DMS79 treated with DMSO at 0.1 percent for 48 hours (cell line): ENCODE measurements at regions not wholly inside any gene's neighbourhood (a gene's known extent, or its start where the extent isn't known, plus 50 kb on each side); places are given as distances from the start of the nearest gene placed in this dataset.
"Not testable (repeated sequence)": the region's sequence is repeated elsewhere in the genome, so short reads cannot be mapped to it uniquely, and the experiment has no call there.

Experiments
- DNase-seq: peaks from one replicate; lab custom pipeline; 2025; lab: John Stamatoyannopoulos, UW

DNA sequence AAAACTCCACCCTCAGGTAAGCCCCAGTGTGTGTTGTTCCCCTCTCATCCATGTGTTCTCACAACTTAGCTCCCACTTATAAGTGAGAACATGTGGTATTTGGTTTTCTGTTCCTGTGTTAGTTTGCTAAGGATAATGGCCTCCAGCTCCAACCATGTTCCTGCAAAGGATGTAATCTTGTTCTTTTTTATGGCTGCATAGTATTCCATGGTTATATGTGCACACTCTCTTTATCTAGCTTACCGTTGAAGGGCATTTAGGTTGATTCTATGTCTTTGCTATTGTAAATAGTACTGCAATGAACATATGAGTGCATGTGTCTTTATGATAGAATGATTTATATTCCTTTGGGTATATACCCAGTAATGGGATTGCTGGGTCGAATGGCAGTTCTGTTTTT, 124.4 kb upstream of the RANBP3L start:
- DNase-seq = not testable (repeated sequence)

DNA sequence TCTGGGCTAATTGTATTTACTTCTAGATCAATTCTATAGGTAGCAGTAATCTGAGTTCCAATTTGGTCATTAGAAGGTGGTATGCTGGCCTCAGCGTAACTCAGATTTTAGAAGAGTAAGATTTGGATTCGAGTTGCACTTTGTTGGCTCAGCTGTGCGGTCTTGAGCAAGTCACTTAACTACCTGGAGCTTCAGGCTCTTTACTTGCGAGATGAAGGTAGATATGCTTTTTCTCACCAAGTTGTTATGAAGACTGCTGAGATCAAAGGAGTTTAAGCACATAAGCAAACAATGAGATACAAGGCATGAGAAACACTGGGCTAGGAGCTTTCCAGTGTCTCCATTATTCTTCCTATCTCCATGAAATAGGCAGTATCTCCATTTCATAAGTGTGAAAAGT, 133.8 kb upstream of the RANBP3L start:
- DNase-seq = no peak

DNA sequence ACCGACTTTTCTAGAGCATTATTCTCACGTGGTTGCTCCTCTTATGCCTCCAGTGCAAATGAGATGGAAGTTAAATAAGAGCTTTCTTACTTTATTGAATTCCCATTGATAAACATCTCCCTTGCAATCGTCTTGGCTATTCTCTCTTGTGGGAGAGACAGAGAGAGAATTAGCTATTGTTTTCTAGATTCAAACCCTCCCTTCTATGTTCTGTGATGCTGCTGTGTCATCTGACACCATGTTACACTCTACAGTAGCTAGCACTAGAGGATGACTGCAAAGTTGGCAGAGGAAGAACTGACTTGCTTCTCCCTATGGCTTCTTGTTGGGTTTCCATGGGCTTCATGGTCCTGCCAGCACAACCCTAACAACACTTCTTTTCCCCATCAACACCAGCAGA, 134.6 kb upstream of the RANBP3L start:
- no peak for DNase-seq

DNA sequence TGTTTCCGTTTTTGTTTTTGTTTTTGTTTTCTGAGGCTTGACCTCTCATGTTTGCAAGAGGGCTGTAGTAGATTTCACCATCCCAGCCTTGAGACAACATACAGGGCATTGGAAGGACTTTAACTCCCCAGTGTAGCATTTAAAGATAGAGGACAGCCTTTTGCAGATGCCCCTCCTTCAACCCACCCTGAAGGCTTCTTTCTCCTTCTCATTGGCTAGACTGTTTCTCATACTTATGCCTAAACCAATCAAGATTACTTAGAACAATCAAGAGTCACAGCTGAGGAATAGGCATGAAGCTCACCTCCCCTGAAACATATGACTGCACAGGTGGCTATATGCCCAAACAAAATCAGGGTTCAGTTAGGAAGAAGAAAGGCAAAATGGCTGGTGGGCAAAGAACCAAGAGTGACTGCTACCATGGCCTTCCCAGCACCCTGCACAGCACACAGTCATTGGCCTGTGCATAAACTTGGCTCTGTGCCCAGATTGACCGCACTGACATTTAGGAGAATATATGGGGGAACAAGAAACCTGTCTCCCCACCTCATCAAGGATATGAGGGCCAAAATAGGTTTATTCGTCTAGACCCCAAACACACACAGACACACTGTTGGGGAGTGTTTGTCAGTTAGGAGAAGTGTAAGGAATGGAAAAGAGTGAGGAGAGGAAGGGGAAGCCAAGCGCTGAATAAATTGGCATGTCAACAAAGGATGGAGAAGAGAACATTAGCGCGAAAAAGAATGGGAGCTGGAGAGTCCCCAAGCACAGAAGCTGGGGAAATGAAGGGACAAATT, 137.3 kb upstream of the RANBP3L start:
- peak; percentile 47 for DNase-seq

DNA sequence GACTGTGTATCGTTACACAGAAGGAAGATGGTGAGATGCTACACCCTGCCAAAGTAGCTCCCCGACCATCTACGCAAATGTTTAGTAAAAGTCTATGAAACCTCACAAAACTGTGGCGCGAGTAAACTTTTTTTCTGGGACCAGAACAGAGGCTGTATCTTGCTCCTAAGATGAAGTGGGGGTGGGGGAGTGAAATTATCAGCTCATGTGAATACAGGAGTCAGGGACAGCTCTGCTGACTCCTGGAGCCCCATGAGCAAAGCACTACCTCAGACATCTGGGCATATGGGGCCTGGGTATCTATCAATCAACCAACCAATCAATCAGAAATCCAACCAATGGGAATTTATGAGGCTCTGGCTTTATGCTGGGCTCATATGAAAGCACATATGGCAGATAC, 138.6 kb upstream of the RANBP3L start:
- DNase-seq = no peak

DNA sequence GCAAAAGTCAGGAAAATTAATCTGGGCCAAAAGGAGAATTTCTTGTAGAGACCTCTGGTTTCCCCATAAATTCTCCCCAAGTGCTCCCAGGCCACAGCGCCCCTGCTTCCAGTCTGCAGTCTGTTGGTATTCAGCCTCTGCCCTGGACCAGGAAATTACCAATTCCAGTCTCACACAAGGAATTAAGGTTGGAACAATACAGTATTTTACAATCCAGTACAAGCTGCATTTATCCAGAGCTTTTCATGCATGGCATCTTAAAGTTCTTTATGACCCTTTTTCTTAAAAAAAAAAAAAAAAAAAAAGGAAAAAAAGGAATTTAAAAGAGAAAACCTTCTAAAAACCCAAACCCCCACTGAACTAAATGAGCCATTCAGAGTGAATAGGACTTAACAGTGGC, 139.6 kb upstream of the RANBP3L start:
- DNase-seq = no peak

DNA sequence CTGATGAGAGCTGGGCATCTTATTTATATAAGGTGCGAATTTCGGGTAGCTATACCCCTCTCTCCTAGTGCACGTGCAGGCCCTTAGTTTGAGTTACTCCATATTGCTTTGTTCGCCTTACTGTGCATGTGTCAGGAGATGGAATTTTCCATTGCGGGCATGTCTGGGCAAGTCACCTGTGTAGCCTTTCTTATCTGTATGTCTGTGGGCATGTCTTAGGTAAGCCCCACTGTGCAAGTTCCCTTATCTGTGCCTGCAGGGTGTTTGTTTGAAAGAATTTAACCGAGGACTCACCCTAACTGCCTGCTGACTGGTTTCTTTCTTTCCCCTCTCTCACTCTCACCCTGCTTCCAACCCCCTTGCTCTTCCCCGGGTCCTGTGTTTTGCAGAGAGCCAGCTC, 140.7 kb upstream of the RANBP3L start:
- DNase-seq = no peak

DNA sequence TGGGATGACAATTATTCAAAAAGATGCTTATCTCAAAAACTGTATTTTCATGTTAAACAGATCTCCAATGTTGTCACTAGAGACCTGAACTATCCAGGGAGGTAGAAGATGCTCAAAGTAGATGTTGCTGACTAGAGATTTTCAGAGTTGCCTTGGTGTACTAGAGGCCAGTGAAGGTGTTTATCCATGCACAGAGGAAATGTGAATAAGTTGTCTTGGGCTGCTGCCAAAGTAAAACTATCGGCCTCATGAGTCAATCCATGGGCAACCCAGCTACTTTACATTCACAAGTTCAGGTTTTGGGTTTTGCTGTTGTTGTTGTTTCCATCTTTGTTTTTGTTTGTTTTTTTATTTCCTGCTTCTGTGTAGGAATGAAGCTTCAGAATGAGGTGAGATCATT, 141.1 kb upstream of the RANBP3L start:
- DNase-seq = no peak

DNA sequence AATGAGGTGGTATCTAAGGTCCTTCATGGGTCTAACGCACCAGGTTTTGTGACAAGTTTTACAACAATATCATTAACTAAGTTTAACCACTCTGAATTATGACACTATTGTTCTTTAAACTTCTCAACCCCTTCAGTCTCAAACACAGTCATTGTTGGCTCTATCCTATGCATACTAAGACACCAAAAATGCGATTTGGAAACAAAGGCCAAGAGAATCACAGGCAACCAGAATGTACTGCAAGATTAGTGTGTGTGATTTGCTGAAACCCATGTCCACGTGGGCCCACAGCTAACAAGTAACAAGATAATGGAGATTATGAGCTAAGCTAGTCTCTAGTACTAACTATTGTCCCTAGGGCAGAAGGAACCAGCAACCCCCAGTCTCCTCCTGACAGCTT, 142.2 kb upstream of the RANBP3L start:
- DNase-seq = no peak

DNA sequence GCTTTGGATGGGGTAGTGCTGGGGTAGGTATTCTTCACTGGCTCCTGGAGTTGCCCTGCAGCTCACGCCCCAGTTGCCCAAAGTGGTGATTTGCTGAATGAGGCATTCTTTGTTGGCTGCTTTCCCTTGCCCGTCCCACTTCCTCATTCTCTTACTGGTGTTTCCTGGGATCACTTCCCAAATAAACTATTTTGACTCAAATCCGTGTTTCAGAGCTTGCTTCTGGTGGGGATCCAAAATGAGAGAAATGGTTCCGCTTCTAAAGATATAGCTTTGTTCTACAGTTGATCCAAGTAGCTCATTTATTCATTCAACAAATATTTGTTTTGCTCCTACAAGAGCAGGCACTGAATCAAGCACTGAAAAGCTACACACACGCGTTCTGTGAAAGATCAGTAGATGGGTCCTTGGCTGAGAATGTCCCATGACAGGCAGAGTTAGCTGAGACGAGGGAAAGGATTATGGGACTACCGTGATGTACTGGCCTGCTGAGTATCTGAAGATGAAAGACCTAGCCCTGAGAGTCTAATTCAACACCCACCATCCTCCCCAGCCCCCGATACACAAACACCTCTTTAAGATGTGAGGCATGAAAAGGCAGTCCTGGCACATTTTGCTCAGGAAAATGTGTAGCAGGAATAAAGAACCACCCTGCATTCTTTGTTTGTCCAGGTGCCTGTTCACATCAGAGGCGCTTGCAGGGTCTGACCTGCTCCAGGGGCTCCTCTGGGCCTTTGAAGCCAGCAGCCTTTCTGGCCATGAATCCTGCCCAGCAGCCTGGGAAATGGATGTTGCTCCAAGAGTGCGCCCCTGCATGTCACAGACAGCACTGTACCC, 143.1 kb upstream of the RANBP3L start:
- DNase-seq = no peak

DNA sequence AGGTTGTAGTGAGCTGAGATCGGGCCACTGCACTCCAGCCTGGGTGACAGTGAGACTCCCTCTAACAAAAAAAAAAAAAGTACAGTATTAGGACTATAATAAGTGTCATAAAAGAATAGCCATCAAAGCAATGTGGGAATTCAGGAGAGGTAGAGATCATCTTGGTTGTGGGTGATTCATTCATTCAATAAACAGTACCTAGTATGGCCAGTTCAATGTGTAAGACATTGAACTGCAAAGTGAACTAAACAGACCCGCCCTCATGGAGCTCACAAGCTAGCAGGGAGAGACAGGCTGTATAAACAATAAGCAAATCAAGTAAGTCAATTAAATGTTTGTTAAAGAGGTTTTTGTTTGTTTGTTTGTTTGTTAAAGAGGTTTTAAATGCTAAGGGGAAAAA, 146.1 kb upstream of the RANBP3L start:
- no peak for DNase-seq

DNA sequence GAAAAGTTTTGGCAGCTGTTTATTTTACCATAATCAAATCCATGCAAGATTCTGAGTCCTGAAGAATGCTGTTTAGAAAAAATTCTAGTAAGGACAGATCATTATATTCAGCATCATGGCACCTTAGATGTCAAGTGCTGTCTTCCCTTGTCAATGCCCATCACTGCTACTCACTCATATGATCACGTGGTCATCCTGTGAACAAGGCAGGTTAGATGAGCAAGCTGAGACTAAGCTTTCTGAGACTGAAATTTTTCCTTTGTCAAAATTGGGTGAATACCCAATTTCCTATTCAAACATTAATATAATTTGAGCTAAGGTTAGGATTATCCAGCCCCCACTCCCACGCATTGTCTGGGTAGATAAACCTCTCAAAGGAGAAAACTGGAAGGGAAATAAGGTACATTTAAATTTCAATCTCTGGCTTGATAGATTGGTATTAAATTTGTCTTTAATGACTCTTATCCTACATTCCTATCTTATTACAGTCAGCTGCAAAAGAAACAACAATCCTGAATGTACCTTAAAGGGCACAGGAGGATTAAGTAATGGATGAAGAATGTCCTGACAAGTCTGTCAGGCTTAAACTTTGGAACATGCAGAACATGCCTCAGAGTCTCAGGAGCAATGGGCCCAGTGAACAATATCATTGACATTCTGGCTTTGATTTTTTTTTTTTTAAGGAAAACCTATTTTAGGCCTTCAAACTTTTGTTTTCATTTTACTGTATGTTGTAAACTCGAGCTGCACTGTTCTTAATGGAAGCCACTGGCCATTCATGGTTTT, 148.7 kb upstream of the RANBP3L start:
- DNase-seq = no peak

DNA sequence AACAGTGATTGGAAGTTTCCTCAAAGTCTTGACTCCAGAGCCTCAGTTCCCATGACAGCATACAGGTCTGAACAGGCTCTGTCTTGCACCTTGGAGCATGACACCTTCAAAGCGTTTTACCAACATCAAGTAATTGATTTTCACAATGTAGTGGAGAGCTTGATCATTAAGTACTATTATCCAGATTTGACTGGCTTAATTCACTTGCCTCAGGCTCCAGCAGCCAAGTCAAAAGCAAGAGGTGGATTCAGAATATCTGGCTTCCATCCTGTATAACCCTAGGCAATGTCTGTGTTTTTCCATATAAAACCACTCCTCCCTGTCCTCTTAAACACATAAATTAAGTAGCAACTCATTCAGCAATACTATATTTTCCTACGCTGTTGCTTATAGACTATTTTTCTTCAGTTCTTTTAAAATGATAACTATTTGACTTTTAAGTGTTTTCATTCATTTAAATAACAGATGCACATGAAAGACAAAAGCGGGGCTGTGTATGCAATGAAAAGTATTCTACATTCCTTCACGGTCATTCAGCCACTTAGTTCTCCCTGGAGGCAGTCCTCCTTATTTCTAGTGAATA, 150.8 kb upstream of the RANBP3L start:
- peak; percentile 2 for DNase-seq

DNA sequence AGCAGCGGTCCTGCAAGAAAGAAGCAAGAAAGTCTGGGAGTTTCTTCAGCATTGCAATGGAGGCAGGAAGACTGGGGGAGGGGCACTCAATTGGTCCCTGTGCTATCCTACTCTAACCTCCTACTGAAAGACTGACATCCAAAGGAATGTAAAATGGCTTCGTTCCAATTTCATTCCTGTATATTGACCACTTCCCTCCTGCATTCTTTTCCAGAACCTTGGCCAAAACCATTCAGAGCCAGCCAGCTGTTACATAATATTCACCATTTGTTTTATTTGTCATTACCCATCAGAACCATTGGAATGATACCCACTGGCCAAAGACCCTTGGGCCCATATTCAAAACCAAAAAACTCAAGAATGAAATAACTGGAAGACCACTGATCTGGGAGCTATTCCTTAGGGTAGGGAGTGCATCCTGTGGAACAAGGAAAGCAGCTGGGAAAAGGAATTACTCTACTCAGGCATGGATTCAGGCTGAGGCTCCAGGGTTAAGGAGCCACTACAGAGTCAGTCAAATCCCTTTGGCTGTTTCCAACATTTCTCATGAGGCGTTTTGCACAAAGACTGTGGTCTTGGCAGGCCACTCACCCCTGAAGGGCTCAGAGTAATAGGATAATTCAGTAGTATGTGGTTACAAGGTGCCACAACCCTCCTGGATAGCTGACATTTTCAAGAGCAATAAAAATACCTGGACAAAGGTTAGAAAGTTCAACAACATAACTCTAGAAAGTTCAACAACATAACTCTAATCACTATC, 148.7 kb upstream of the SLC1A3 start:
- DNase-seq = no peak

DNA sequence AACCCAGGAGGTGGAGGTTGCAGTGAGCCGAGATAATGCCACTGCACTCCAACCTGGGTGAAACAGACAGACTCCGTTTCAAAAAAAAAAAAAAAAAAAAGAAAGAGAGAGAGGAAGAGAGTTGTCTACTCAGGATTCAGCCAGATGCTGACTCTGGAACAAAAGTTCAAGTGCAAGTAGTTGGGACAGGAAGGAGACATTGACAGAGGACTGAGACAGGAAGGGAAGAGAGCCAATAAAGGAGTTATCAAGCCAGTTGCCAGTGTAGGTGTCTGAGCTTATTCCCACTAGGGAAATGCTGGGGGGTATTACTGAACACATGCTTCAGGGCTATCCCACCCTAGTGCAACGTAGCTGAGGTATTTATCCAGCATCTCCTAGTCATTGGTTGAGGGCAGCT, 147.7 kb upstream of the SLC1A3 start:
- DNase-seq = no peak

DNA sequence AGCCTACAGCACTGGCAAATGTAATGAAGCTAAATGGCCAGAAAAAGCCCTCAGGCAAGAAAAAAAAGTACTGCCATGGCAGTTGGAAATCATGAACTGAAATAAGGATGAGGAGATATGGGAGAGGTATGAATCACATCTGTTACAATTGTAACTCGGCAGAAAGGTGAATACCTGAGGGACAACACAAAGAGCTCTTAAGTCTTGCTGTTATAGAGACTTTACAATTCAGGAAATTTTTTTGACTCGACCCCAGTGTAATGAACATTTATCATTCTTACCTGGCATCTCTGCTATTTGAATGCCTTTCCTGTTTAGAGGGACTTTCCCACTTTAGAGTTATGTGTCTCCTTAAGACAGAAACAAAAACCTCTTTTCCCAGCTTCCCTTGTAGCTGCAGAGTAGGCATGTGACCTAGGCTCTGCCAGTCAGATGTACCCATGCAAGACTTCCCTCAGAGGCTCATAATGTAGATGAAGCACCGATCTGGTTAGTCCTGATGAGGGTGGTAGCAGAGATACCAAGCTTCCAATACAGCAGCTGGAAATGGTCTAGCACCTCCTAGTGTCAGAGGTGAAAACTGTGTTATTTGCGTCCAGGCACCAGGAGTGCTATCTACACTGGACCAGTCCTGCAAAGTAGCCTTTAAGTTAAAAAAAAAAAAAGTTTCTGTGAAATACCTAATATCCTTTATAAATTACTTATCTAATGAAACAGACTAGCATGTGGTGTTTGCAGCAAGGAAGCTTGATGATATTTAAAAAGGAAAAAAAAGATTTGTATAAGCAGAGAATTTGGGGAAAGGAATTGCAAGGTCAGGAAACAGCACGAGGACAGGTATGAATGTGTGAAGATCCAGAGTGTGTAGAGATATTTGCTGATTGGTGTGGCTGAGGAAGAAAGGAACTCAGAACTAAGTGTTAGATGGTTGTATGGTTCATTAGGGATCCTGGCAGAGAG, 146.9 kb upstream of the SLC1A3 start:
- no peak for DNase-seq

DNA sequence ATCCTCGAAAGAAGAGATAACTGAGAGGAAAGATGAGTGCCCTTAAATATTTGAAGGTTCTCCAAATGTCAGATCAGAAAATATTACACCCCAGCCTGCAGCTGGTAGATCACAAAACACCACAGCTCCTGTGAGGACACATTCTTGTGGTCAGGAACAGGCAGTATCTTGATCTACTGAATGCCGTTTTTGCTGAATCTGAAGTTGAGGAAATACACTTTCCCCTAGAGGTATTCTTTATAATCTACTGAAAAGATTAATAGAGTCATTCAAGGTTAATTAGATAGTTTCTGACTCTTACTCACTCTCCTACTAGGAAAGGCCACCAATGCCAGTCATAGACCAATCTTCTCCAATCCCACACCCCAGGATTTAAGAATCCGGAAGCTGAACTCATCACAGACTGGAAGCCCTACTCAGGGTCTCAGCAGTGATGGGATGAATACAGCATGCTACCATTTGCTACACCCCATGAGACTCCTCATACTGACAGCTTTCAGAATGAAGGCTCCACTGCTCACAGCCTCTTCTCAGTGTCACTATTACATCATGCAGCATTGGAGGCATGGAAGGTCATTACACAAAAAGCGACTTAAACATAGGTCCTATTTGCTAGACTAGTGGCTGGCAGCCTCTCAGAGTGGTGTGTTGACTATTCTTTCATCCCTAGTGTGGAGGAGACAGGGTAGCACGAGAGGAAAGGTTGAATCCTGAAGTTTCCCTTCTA, 143.9 kb upstream of the SLC1A3 start:
- no peak for DNase-seq

DNA sequence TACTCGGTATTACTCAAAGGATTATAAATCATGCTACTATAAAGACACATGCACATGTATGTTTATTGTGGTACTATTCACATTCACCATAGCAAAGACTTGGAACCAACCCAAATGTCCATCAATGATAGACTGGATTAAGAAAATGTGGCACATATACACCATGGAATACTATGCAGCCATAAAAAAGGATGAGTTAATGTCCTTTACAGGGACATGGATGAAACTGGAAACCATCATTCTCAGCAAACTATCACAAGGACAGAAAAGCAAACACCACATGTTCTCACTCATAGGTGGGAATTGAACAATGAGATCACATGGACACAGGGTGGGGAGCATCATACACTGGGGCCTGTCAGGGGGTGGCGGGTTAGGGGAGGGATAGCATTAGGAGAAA, 130.5 kb upstream of the SLC1A3 start:
- not testable (repeated sequence) for DNase-seq

DNA sequence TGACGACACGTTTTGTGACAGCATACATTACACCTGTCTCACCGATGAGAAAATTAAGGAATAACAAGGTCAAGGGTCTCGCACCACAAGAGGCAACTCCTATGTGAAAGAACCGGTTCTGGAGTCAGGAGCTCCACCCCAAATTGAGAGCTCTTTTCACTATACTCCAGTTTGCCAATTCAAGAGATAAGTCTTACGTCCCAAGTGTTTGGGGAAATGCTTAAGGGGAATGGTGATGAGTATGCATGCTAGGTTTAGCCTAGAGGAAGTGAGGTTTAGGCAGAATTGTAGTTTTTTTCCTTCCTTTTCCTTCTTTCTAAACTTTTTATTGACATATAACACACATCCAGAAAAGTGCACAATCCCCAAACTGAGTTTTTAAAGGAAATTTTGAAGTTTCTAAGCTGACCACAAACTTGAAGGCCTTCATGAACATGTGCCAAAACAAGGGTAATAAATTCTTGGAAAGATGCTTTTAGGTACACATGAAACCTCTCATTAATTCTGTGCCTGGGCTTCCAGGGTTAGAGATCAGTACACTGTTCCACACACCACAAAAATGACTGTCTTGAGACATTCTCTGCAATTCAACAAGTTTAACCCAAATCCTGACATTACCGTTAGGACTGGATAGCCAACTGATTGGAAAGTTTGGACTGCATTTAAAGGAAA, 127.6 kb upstream of the SLC1A3 start:
- DNase-seq = no peak
